ENCODE measurements at regions not wholly inside any gene's neighbourhood (a gene's known extent, or its start where the extent isn't known, plus 50 kb on each side); places are given as distances from the start of the nearest gene placed in this dataset.
"Not testable (repeated sequence)": the region's sequence is repeated elsewhere in the genome, so short reads cannot be mapped to it uniquely, and the experiment has no call there.

- DNase-seq: no peak
Measured at GRCh38 chr2:175312137-175312536, 130.6 kb upstream of the ATP5MC3 start.

- no peak for DNase-seq
Measured at GRCh38 chr2:175310813-175311504, 129.4 kb upstream of the ATP5MC3 start.

- peak; percentile 29 for DNase-seq
Measured at GRCh38 chr2:175309799-175310198, 128.3 kb upstream of the ATP5MC3 start.

- no peak for DNase-seq
Measured at GRCh38 chr2:175308005-175308404, 126.5 kb upstream of the ATP5MC3 start.

GRCh38 chr2:175304541-175304940, 123.0 kb upstream of the ATP5MC3 start:
- no peak for DNase-seq

- DNase-seq: no peak
Measured at GRCh38 chr2:175293776-175294175, 112.3 kb upstream of the ATP5MC3 start.

GRCh38 chr2:175293195-175293594, 111.7 kb upstream of the ATP5MC3 start:
- DNase-seq: no peak

GRCh38 chr2:175282886-175283285, 101.4 kb upstream of the ATP5MC3 start:
- DNase-seq: no peak

- no peak for DNase-seq
Measured at GRCh38 chr2:175282300-175282699, 100.8 kb upstream of the ATP5MC3 start.

- DNase-seq: no peak
Measured at GRCh38 chr2:175277772-175278171, 96.3 kb upstream of the ATP5MC3 start.

- no peak for DNase-seq
Measured at GRCh38 chr2:175275539-175275938, 94.0 kb upstream of the ATP5MC3 start.

GRCh38 chr2:175259164-175259563, 77.7 kb upstream of the ATP5MC3 start:
- DNase-seq: no peak

GRCh38 chr2:175256806-175257585, 75.5 kb upstream of the ATP5MC3 start:
- no peak for DNase-seq

GRCh38 chr2:175256391-175256790, 74.9 kb upstream of the ATP5MC3 start:
- not testable (repeated sequence) for DNase-seq

GRCh38 chr2:175253871-175254270, 72.4 kb upstream of the ATP5MC3 start:
- no peak for DNase-seq

- no peak for DNase-seq
Measured at GRCh38 chr2:175251425-175252041, 70.0 kb upstream of the ATP5MC3 start.

- DNase-seq: no peak
Measured at GRCh38 chr2:175247159-175247558, 65.6 kb upstream of the ATP5MC3 start.

- no peak for DNase-seq
Measured at GRCh38 chr2:175244697-175245096, 63.2 kb upstream of the ATP5MC3 start.

- DNase-seq: no peak
Measured at GRCh38 chr2:175241691-175242090, 60.2 kb upstream of the ATP5MC3 start.

- not testable (repeated sequence) for DNase-seq
Measured at GRCh38 chr2:175240033-175240432, 58.5 kb upstream of the ATP5MC3 start.

GRCh38 chr2:175236930-175237329, 55.4 kb upstream of the ATP5MC3 start:
- no peak for DNase-seq

- DNase-seq: no peak
Measured at GRCh38 chr2:175234650-175235049, 53.1 kb upstream of the ATP5MC3 start.

- DNase-seq: no peak
Measured at GRCh38 chr2:175234153-175234552, 52.6 kb upstream of the ATP5MC3 start.

- no peak for DNase-seq
Measured at GRCh38 chr2:175233135-175233719, 51.7 kb upstream of the ATP5MC3 start.

Data from femur (tissue), 1 donor.